PC-3 (cell line): ENCODE measurements at regions not wholly inside any gene's neighbourhood (a gene's known extent, or its start where the extent isn't known, plus 50 kb on each side); places are given as distances from the start of the nearest gene placed in this dataset.

Experiments
- ATAC-seq: fragments of 200-7000 bp; cut with Tn5 transposase; 2 replicates; pipeline ENCODE4 v1.9.1; 2020; ENCODE audit warnings: mild to moderate bottlenecking, moderate library complexity
- BruUV-seq: library from RNA; stranded (reverse); fragments of 400-500 nt; replicated peaks from 2 replicates; lab custom pipeline; 2021; lab: Mats Ljungman, UMichigan
- CTCF ChIA-PET: fragments of 300-600 bp; sonication (Branson Sonifier 250); formaldehyde crosslinking; loops from one replicate; lab custom pipeline; 2022; ENCODE audit warnings: antibody characterized with exemption; lab: Charles Lee
- POLR2A ChIA-PET: fragments of 300-600 bp; sonication (Branson Sonifier 250); formaldehyde crosslinking; loops from one replicate; lab custom pipeline; 2022; ENCODE audit warnings: antibody characterized with exemption; ENCODE audit not compliant: unreplicated experiment; lab: Charles Lee
- DNase-seq: peaks from one replicate; pipeline ENCODE4 v3.0.0-alpha.2; 2015
- H2AFZ ChIP-seq: fragments of 300-600 bp; sonication (generic); 2 replicates; pipeline ENCODE4 v1.6.0; 2016; ENCODE audit warnings: antibody characterized with exemption, low read length
- H3F3A ChIP-seq: fragments of 300-600 bp; sonication (generic); one replicate; pipeline ENCODE4 v1.6.0; 2017; ENCODE audit warnings: antibody characterized with exemption, low read length, control low read depth, mild to moderate bottlenecking; ENCODE audit not compliant: unreplicated experiment
- H3K27ac ChIP-seq: fragments of 300-600 bp; sonication (generic); 2 replicates; pipeline ENCODE4 v1.5.1; 2016; ENCODE audit warnings: mild to moderate bottlenecking, low read length
- H3K27me3 ChIP-seq: fragments of 300-600 bp; sonication (generic); 2 replicates; pipeline ENCODE4 v1.6.1; 2016; ENCODE audit warnings: low read length, mixed read lengths
- H3K36me3 ChIP-seq: fragments of 300-600 bp; sonication (generic); 2 replicates; pipeline ENCODE4 v1.6.1; 2016; ENCODE audit warnings: low read depth, mixed run types, low read length, mixed read lengths
- H3K4me1 ChIP-seq: fragments of 300-600 bp; sonication (generic); 2 replicates; pipeline ENCODE4 v1.5.1; 2016; ENCODE audit warnings: low read length; ENCODE audit not compliant: insufficient read depth
- H3K4me2 ChIP-seq: fragments of 300-600 bp; sonication (generic); 2 replicates; pipeline ENCODE4 v1.6.0; 2016; ENCODE audit warnings: low read length
- H3K4me3 ChIP-seq: fragments of 300-600 bp; sonication (generic); 2 replicates; pipeline ENCODE4 v1.5.1; 2016; ENCODE audit warnings: mild to moderate bottlenecking, low read length, mixed read lengths
- H3K79me2 ChIP-seq: fragments of 300-600 bp; sonication (generic); 2 replicates; pipeline ENCODE4 v1.6.1; 2017; ENCODE audit warnings: low read length, mixed read lengths
- H3K9ac ChIP-seq: fragments of 300-600 bp; sonication (generic); 2 replicates; pipeline ENCODE4 v1.6.0; 2016; ENCODE audit warnings: mild to moderate bottlenecking, low read length
- H3K9me2 ChIP-seq: fragments of 300-600 bp; sonication (generic); replicated peaks from 2 replicates; pipeline ENCODE4 v1.6.1; 2016; ENCODE audit warnings: mixed run types, low read length, mixed read lengths
- H3K9me3 ChIP-seq: fragments of 300-600 bp; sonication (generic); 2 replicates; pipeline ENCODE4 v1.6.1; 2016; ENCODE audit warnings: low read length, mixed read lengths
- H4K20me1 ChIP-seq: fragments of 300-600 bp; sonication (generic); 2 replicates; pipeline ENCODE4 v1.6.1; 2016; ENCODE audit warnings: low read length, mixed read lengths
- EZH2 ChIP-seq: fragments of 300-600 bp; sonication (generic); IDR thresholded peaks from one replicate; pipeline ENCODE4 v1.6.1; 2017; ENCODE audit warnings: antibody characterized with exemption, mild to moderate bottlenecking, low read length; ENCODE audit not compliant: unreplicated experiment
- EZH2phosphoT487 ChIP-seq: fragments of 300-600 bp; sonication (generic); IDR thresholded peaks from 2 replicates; pipeline ENCODE4 v1.6.1; 2018; ENCODE audit warnings: mild to moderate bottlenecking, antibody characterized with exemption, low read length, borderline replicate concordance
- intact Hi-C: fragments of 100-400 bp; cut with micrococcal nuclease; formaldehyde crosslinking; loops from 2 replicates; pipeline ENCODE4 v1.9.0; 2023
- TF ChIP-seq, protein P1 (sequence below): fragments of 300-600 bp; sonication (generic); conservative IDR thresholded peaks from 2 replicates; pipeline ENCODE4 v1.5.1; 2017; ENCODE audit warnings: antibody characterized with exemption, low read depth, mild to moderate bottlenecking, low read length

DNA sequence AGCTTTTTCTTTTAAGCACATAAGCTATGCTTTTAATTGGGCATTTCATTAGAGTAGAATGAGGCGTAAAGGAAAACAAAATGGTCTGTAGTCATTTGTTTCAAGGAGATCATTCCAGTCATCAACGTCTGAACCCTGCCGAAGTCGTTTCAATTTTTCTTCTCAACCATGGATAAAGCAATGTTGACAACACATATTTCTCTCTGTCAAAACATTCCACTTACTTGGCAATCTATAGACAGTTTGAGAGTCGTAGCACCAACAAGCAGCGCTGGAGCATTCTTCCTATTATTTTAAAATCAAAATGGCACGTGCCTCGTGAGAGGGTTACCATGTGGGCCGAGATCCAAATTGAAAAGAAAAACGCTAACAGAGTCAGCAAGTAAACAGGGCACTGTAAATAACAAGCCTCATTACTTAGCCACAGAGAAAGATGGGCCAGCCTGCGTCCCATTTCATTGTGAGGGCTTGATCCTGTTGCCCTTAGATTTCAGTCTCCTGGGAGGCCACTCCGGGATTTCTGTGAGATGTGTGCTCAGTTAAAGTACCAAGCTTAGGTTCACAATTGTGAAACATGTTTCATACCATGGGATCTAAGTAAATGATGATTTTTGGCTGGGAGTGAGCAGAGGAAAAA is 422.9 kb downstream of the DTWD2 start:
- DNase-seq = no peak
- H2AFZ ChIP-seq = no peak overlapping the region

DNA sequence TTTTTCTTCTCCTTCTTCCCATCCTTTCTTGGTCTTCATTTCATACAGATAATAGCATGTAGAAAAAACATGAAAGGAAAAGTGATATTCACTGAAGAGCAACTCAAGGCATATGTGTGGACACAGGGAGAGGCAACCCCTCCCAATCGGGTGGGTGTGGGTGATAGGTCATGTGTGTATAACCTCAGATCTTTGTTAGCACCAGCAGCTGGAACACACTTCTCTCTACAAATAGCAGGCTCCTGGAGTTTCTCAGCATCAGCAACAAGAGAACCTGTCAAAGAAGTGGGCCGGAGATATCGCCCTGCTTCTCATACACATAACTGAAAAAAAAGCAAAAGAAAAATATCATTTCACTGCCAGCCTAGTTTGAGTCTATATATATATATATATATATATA is 426.4 kb downstream of the DTWD2 start:
- no TSS peak for BruUV-seq
- POLR2A ChIA-PET = no interaction called here

More for the DNA sequence above, 422.9 kb downstream of the DTWD2 start:
- no peaks in the 10 kb centered on the region for H4K20me1 ChIP-seq
- H3K9me2 ChIP-seq = no peaks in the 10 kb centered on the region
- intact Hi-C loops = no loop called here
- H3K27me3 ChIP-seq = no peaks in the 10 kb centered on the region
- H3K27ac ChIP-seq = no peak overlapping the region
- no peaks in the 10 kb centered on the region for H3K36me3 ChIP-seq
- ATAC-seq = no peak
- H3K9me3 ChIP-seq = no peaks in the 10 kb centered on the region
- TF ChIP-seq, protein P1, sequence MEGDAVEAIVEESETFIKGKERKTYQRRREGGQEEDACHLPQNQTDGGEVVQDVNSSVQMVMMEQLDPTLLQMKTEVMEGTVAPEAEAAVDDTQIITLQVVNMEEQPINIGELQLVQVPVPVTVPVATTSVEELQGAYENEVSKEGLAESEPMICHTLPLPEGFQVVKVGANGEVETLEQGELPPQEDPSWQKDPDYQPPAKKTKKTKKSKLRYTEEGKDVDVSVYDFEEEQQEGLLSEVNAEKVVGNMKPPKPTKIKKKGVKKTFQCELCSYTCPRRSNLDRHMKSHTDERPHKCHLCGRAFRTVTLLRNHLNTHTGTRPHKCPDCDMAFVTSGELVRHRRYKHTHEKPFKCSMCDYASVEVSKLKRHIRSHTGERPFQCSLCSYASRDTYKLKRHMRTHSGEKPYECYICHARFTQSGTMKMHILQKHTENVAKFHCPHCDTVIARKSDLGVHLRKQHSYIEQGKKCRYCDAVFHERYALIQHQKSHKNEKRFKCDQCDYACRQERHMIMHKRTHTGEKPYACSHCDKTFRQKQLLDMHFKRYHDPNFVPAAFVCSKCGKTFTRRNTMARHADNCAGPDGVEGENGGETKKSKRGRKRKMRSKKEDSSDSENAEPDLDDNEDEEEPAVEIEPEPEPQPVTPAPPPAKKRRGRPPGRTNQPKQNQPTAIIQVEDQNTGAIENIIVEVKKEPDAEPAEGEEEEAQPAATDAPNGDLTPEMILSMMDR = no peak
- TF ChIP-seq EZH2phosphoT487 = no peak
- TF ChIP-seq EZH2 = no peak
- H3K4me1 ChIP-seq = no peaks in the 10 kb centered on the region
- H3K4me2 ChIP-seq = no peak overlapping the region
- no peak overlapping the region for H3K4me3 ChIP-seq
- no peaks in the 10 kb centered on the region for H3F3A ChIP-seq
- no peaks in the 10 kb centered on the region for H3K79me2 ChIP-seq
- no TSS peak for BruUV-seq
- CTCF ChIA-PET = no interaction called here
- no peak overlapping the region for H3K9ac ChIP-seq
- POLR2A ChIA-PET = no interaction called here

DNA sequence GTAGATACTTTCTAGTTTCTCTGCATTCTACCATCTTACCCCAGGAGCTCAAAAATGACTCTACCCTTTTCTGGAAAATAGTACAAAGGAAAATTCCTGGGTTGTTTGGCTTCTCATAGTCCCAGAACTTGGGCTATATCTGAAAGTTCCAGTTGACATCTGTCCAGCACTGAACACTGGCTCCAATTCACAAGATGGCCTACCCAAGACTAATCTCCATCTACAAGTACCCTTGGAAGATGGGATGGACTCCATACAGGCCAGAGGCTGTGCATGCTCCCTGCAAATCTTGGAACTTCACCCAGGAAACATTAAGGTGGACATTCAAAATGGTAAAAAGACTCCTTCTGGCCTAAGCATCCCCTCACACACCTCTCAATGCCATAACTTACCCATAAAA is 427.1 kb downstream of the DTWD2 start:
- Histone ChIP-seq H3K9me2 (no peaks in the 10 kb centered on the region), H3K36me3 (no peaks in the 10 kb centered on the region), H3K9me3 (no peaks in the 10 kb centered on the region), H3K4me1 (no peaks in the 10 kb centered on the region), H3K4me3 (no peak overlapping the region), H3K4me2 (no peak overlapping the region), H3K27me3 (no peaks in the 10 kb centered on the region), H2AFZ (no peak overlapping the region), H4K20me1 (no peaks in the 10 kb centered on the region), H3K79me2 (no peaks in the 10 kb centered on the region), H3K9ac (no peak overlapping the region), H3F3A (no peaks in the 10 kb centered on the region), H3K27ac (no peak overlapping the region)
- ATAC-seq = no peak
- ChIA-PET POLR2A (no interaction called here), CTCF (no interaction called here)
- TF ChIP-seq EZH2 (no peak), EZH2phosphoT487 (no peak)
- TF ChIP-seq, protein P1 = no peak
- intact Hi-C loops = no loop called here
- no peak for DNase-seq
- no TSS peak for BruUV-seq

More for the DNA sequence above, 426.4 kb downstream of the DTWD2 start:
- no peaks in the 10 kb centered on the region for H3K9me3 ChIP-seq
- no peaks in the 10 kb centered on the region for H3K9me2 ChIP-seq
- no peaks in the 10 kb centered on the region for H3K4me1 ChIP-seq
- H3K27ac ChIP-seq = no peak overlapping the region
- no peak overlapping the region for H3K4me2 ChIP-seq
- H3F3A ChIP-seq = no peaks in the 10 kb centered on the region
- H3K4me3 ChIP-seq = no peak overlapping the region
- no peaks in the 10 kb centered on the region for H3K36me3 ChIP-seq
- H3K27me3 ChIP-seq = no peaks in the 10 kb centered on the region
- intact Hi-C loops = no loop called here
- H3K9ac ChIP-seq = no peak overlapping the region
- DNase-seq (no peak), ATAC-seq (no peak)
- H4K20me1 ChIP-seq = no peaks in the 10 kb centered on the region
- H3K79me2 ChIP-seq = no peaks in the 10 kb centered on the region
- TF ChIP-seq EZH2phosphoT487 (no peak), EZH2 (no peak)
- TF ChIP-seq, protein P1 = no peak
- no peak overlapping the region for H2AFZ ChIP-seq
- CTCF ChIA-PET = no interaction called here
